RWPE2 (cell line): ENCODE measurements at regions not wholly inside any gene's neighbourhood (a gene's known extent, or its start where the extent isn't known, plus 50 kb on each side); places are given as distances from the start of the nearest gene placed in this dataset.

Source experiments
- ATAC-seq: fragments of 200-7000 bp; cut with Tn5 transposase; 3 replicates; pipeline ENCODE4 v1.9.1; 2021; ENCODE audit warnings: low read depth
- DNase-seq: peaks from one replicate; pipeline ENCODE4 v3.0.0-alpha.2; 2020; ENCODE audit warnings: low spot score
- H3K27ac ChIP-seq: fragments of 450-650 bp; 2 replicates; pipeline ENCODE4 v1.5.1; 2017; ENCODE audit warnings: mild to moderate bottlenecking; ENCODE audit not compliant: poor library complexity, severe bottlenecking
- H3K27me3 ChIP-seq: fragments of 250-450 bp; sonication (Bioruptor Pico); 2 replicates; pipeline ENCODE4 v1.5.1; 2021; ENCODE audit warnings: mild to moderate bottlenecking, moderate library complexity; ENCODE audit not compliant: insufficient read depth, poor library complexity, severe bottlenecking
- H3K36me3 ChIP-seq: fragments of 250-450 bp; sonication (Bioruptor Pico); 2 replicates; pipeline ENCODE4 v1.5.1; 2020; ENCODE audit warnings: low read depth, mild to moderate bottlenecking, moderate library complexity
- H3K4me1 ChIP-seq: fragments of 250-450 bp; sonication (Bioruptor Pico); 2 replicates; pipeline ENCODE4 v1.5.1; 2021; ENCODE audit warnings: mild to moderate bottlenecking, moderate library complexity; ENCODE audit not compliant: insufficient read depth, poor library complexity, severe bottlenecking
- H3K4me3 ChIP-seq: fragments of 250-450 bp; sonication (Bioruptor Pico); 2 replicates; pipeline ENCODE4 v1.5.1; 2021; ENCODE audit warnings: mild to moderate bottlenecking, moderate library complexity; ENCODE audit not compliant: severe bottlenecking
- H3K9me3 ChIP-seq: fragments of 250-450 bp; sonication (Bioruptor Pico); 2 replicates; pipeline ENCODE4 v1.5.1; 2021; ENCODE audit warnings: mild to moderate bottlenecking, moderate library complexity; ENCODE audit not compliant: severe bottlenecking
- CTCF ChIP-seq: fragments of 450-650 bp; IDR thresholded peaks from one replicate; pipeline ENCODE4 v1.5.1; 2017; ENCODE audit warnings: mild to moderate bottlenecking, moderate library complexity; ENCODE audit not compliant: poor library complexity, severe bottlenecking

GRCh38 chr13:33541962-33542308, 256.4 kb upstream of the STARD13 start:
- Histone ChIP-seq H3K9me3 (no peaks in the 10 kb centered on the region), H3K27me3 (no peaks in the 10 kb centered on the region), H3K27ac (peak overlapping the region; percentile 95), H3K4me1 (peaks cover 14% of the 10 kb centered on the region), H3K4me3 (peak overlapping the region; percentile 36), H3K36me3 (no peaks in the 10 kb centered on the region)
- TF ChIP-seq CTCF, result no peak
- DNase-seq (no peak), ATAC-seq (no peak)

GRCh38 chr13:33542309-33543088, 256.9 kb upstream of the STARD13 start:
- H3K4me1 ChIP-seq, result peaks cover 16% of the 10 kb centered on the region
- peak; percentile 95 for DNase-seq
- H3K36me3 ChIP-seq, result no peaks in the 10 kb centered on the region
- no peaks in the 10 kb centered on the region for H3K27me3 ChIP-seq
- peak; percentile 92 for ATAC-seq
- TF ChIP-seq CTCF, result peak; percentile 93
- H3K9me3 ChIP-seq, result no peaks in the 10 kb centered on the region
- H3K4me3 ChIP-seq, result peak overlapping the region; percentile 36
- peak overlapping the region; percentile 95 for H3K27ac ChIP-seq

- ATAC-seq (no peak), DNase-seq (no peak)
- Histone ChIP-seq H3K4me1 (peaks cover 16% of the 10 kb centered on the region), H3K9me3 (no peaks in the 10 kb centered on the region), H3K27me3 (no peaks in the 10 kb centered on the region), H3K36me3 (no peaks in the 10 kb centered on the region), H3K27ac (peak overlapping the region; percentile 95), H3K4me3 (peak overlapping the region; percentile 36)
- TF ChIP-seq CTCF, result no peak
These were observed 257.5 kb upstream of the STARD13 start for GRCh38 chr13:33543089-33543459.

GRCh38 chr13:33543631-33544265, 258.2 kb upstream of the STARD13 start:
- ATAC-seq (no peak), DNase-seq (no peak)
- Histone ChIP-seq H3K4me3 (peak overlapping the region; percentile 36), H3K36me3 (no peaks in the 10 kb centered on the region), H3K4me1 (peaks cover 16% of the 10 kb centered on the region), H3K9me3 (no peaks in the 10 kb centered on the region), H3K27me3 (no peaks in the 10 kb centered on the region), H3K27ac (peak overlapping the region; percentile 95)
- TF ChIP-seq CTCF, result no peak

GRCh38 chr13:33544308-33544707, 258.8 kb upstream of the STARD13 start:
- DNase-seq (no peak), ATAC-seq (no peak)
- Histone ChIP-seq H3K27me3 (no peaks in the 10 kb centered on the region), H3K27ac (peak overlapping the region; percentile 95), H3K9me3 (no peaks in the 10 kb centered on the region), H3K4me1 (peaks cover 16% of the 10 kb centered on the region), H3K4me3 (no peak overlapping the region), H3K36me3 (no peaks in the 10 kb centered on the region)
- no peak for TF ChIP-seq CTCF
